ENCODE measurements at regions not wholly inside any gene's neighbourhood (a gene's known extent, or its start where the extent isn't known, plus 50 kb on each side); places are given as distances from the start of the nearest gene placed in this dataset.

GRCh38 chr13:30116379-30116778 lies 191.0 kb downstream of the KATNAL1 start:
- Histone ChIP-seq H3K4me1 (ENCODE audit: low read depth) (peaks cover 15% of the 10 kb centered on the region), H3K36me3 (no peaks in the 10 kb centered on the region), H3K27me3 (no peaks in the 10 kb centered on the region), H3K27ac (no peak overlapping the region), H3K9me3 (ENCODE audit: low read depth) (no peaks in the 10 kb centered on the region), H3K4me3 (no peak overlapping the region)
- no peak for DNase-seq (ENCODE audit: low read depth in 1 of 2, low spot score in 1 of 2)
- no peak for TF ChIP-seq CTCF (IDR thresholded peaks at IDR 0.05; ENCODE audit: low read depth, low read length)

GRCh38 chr13:30115257-30115600 lies 192.1 kb downstream of the KATNAL1 start:
- Histone ChIP-seq H3K4me1 (ENCODE audit: low read depth) (peaks cover 18% of the 10 kb centered on the region), H3K27me3 (no peaks in the 10 kb centered on the region), H3K27ac (no peak overlapping the region), H3K4me3 (peak overlapping the region; percentile 55), H3K9me3 (ENCODE audit: low read depth) (no peaks in the 10 kb centered on the region), H3K36me3 (no peaks in the 10 kb centered on the region)
- no peak for DNase-seq (ENCODE audit: low read depth in 1 of 2, low spot score in 1 of 2)
- no peak for TF ChIP-seq CTCF (IDR thresholded peaks at IDR 0.05; ENCODE audit: low read depth, low read length)

GRCh38 chr13:30114571-30115256 lies 192.6 kb downstream of the KATNAL1 start:
- H3K9me3 ChIP-seq (ENCODE audit: low read depth): no peaks in the 10 kb centered on the region
- no peaks in the 10 kb centered on the region for H3K27me3 ChIP-seq
- peak overlapping the region; percentile 55 for H3K4me3 ChIP-seq
- TF ChIP-seq CTCF (IDR thresholded peaks at IDR 0.05; ENCODE audit: low read depth, low read length): peak; percentile 90
- H3K27ac ChIP-seq: peak overlapping the region; percentile 48
- peak; percentile 82 to 93 for DNase-seq (ENCODE audit: low read depth in 1 of 2, low spot score in 1 of 2)
- peaks cover 24% of the 10 kb centered on the region for H3K4me1 ChIP-seq (ENCODE audit: low read depth)
- H3K36me3 ChIP-seq: no peaks in the 10 kb centered on the region

GRCh38 chr13:30113983-30114570 lies 193.3 kb downstream of the KATNAL1 start:
- Histone ChIP-seq H3K4me3 (peak overlapping the region; percentile 55), H3K27ac (peak overlapping the region; percentile 48), H3K9me3 (ENCODE audit: low read depth) (no peaks in the 10 kb centered on the region), H3K4me1 (ENCODE audit: low read depth) (peaks cover 28% of the 10 kb centered on the region), H3K36me3 (no peaks in the 10 kb centered on the region), H3K27me3 (no peaks in the 10 kb centered on the region)
- DNase-seq (ENCODE audit: low read depth in 1 of 2, low spot score in 1 of 2): peak in 1 of 2 donors; percentile 47
- TF ChIP-seq CTCF (IDR thresholded peaks at IDR 0.05; ENCODE audit: low read depth, low read length): no peak

GRCh38 chr13:30113551-30113950 lies 193.8 kb downstream of the KATNAL1 start:
- DNase-seq (ENCODE audit: low read depth in 1 of 2, low spot score in 1 of 2): no peak

More at GRCh38 chr13:30113551-30113950, 193.8 kb downstream of the KATNAL1 start:
- Histone ChIP-seq H3K4me1 (ENCODE audit: low read depth) (peaks cover 28% of the 10 kb centered on the region), H3K27me3 (no peaks in the 10 kb centered on the region), H3K27ac (peak overlapping the region; percentile 48), H3K36me3 (no peaks in the 10 kb centered on the region), H3K9me3 (ENCODE audit: low read depth) (no peaks in the 10 kb centered on the region), H3K4me3 (no peak overlapping the region)
- no peak for TF ChIP-seq CTCF (IDR thresholded peaks at IDR 0.05; ENCODE audit: low read depth, low read length)

Measured in cardiac muscle cell (in vitro differentiated cells and primary cell).